ENCODE measurements at regions not wholly inside any gene's neighbourhood (a gene's known extent, or its start where the extent isn't known, plus 50 kb on each side); places are given as distances from the start of the nearest gene placed in this dataset.

- Histone ChIP-seq H3K4me1 (ENCODE audit: control insufficient read depth, insufficient read depth, low read length) (no peaks in the 10 kb centered on the region), H3K9me3 (ENCODE audit: control insufficient read depth, low read length) (no peaks in the 10 kb centered on the region), H3K4me3 (ENCODE audit: low read length) (no peak overlapping the region), H3K27me3 (ENCODE audit: control insufficient read depth, insufficient read depth, low read length) (no peaks in the 10 kb centered on the region), H3K36me3 (ENCODE audit: control insufficient read depth, insufficient read depth, low read length) (no peaks in the 10 kb centered on the region), H3K9ac (ENCODE audit: low read length) (no peak overlapping the region)
These were observed 285.5 kb downstream of the GASK1B start for GRCh38 chr4:157887316-157887715.

- Histone ChIP-seq H3K4me3 (ENCODE audit: low read length) (no peak overlapping the region), H3K4me1 (ENCODE audit: control insufficient read depth, insufficient read depth, low read length) (no peaks in the 10 kb centered on the region), H3K9ac (ENCODE audit: low read length) (no peak overlapping the region), H3K27me3 (ENCODE audit: control insufficient read depth, insufficient read depth, low read length) (no peaks in the 10 kb centered on the region), H3K36me3 (ENCODE audit: control insufficient read depth, insufficient read depth, low read length) (no peaks in the 10 kb centered on the region), H3K9me3 (ENCODE audit: control insufficient read depth, low read length) (no peaks in the 10 kb centered on the region)
These were observed 286.2 kb downstream of the GASK1B start for GRCh38 chr4:157886645-157887044.

GRCh38 chr4:157885811-157886210, 287.0 kb downstream of the GASK1B start:
- Histone ChIP-seq H3K4me3 (ENCODE audit: low read length) (no peak overlapping the region), H3K27me3 (ENCODE audit: control insufficient read depth, insufficient read depth, low read length) (no peaks in the 10 kb centered on the region), H3K36me3 (ENCODE audit: control insufficient read depth, insufficient read depth, low read length) (no peaks in the 10 kb centered on the region)

GRCh38 chr4:157882901-157883300, 289.9 kb downstream of the GASK1B start:
- Histone ChIP-seq H3K9me3 (ENCODE audit: control insufficient read depth, low read length) (no peaks in the 10 kb centered on the region), H3K36me3 (ENCODE audit: control insufficient read depth, insufficient read depth, low read length) (no peaks in the 10 kb centered on the region), H3K4me1 (ENCODE audit: control insufficient read depth, insufficient read depth, low read length) (no peaks in the 10 kb centered on the region), H3K27me3 (ENCODE audit: control insufficient read depth, insufficient read depth, low read length) (no peaks in the 10 kb centered on the region), H3K4me3 (ENCODE audit: low read length) (no peak overlapping the region), H3K9ac (ENCODE audit: low read length) (no peak overlapping the region)

More at GRCh38 chr4:157885811-157886210, 287.0 kb downstream of the GASK1B start:
- Histone ChIP-seq H3K4me1 (ENCODE audit: control insufficient read depth, insufficient read depth, low read length) (no peaks in the 10 kb centered on the region), H3K9ac (ENCODE audit: low read length) (no peak overlapping the region), H3K9me3 (ENCODE audit: control insufficient read depth, low read length) (no peaks in the 10 kb centered on the region)

- Histone ChIP-seq H3K4me3 (ENCODE audit: low read length) (no peak overlapping the region), H3K9me3 (ENCODE audit: control insufficient read depth, low read length) (no peaks in the 10 kb centered on the region), H3K9ac (ENCODE audit: low read length) (no peak overlapping the region), H3K36me3 (ENCODE audit: control insufficient read depth, insufficient read depth, low read length) (no peaks in the 10 kb centered on the region), H3K4me1 (ENCODE audit: control insufficient read depth, insufficient read depth, low read length) (no peaks in the 10 kb centered on the region), H3K27me3 (ENCODE audit: control insufficient read depth, insufficient read depth, low read length) (no peaks in the 10 kb centered on the region)
These were observed 292.1 kb downstream of the GASK1B start for GRCh38 chr4:157880761-157881160.

- Histone ChIP-seq H3K9ac (ENCODE audit: low read length) (no peak overlapping the region), H3K36me3 (ENCODE audit: control insufficient read depth, insufficient read depth, low read length) (no peaks in the 10 kb centered on the region), H3K9me3 (ENCODE audit: control insufficient read depth, low read length) (no peaks in the 10 kb centered on the region), H3K4me3 (ENCODE audit: low read length) (no peak overlapping the region), H3K4me1 (ENCODE audit: control insufficient read depth, insufficient read depth, low read length) (no peaks in the 10 kb centered on the region), H3K27me3 (ENCODE audit: control insufficient read depth, insufficient read depth, low read length) (no peaks in the 10 kb centered on the region)
These were observed 318.0 kb downstream of the GASK1B start for GRCh38 chr4:157854819-157855218.

GRCh38 chr4:157840648-157841047, 332.2 kb downstream of the GASK1B start:
- Histone ChIP-seq H3K9ac (ENCODE audit: low read length) (no peak overlapping the region), H3K4me1 (ENCODE audit: control insufficient read depth, insufficient read depth, low read length) (peaks cover 20% of the 10 kb centered on the region), H3K9me3 (ENCODE audit: control insufficient read depth, low read length) (no peaks in the 10 kb centered on the region), H3K36me3 (ENCODE audit: control insufficient read depth, insufficient read depth, low read length) (no peaks in the 10 kb centered on the region), H3K27me3 (ENCODE audit: control insufficient read depth, insufficient read depth, low read length) (no peaks in the 10 kb centered on the region), H3K4me3 (ENCODE audit: low read length) (no peak overlapping the region)

GRCh38 chr4:157840034-157840433, 332.8 kb downstream of the GASK1B start:
- no peaks in the 10 kb centered on the region for H3K36me3 ChIP-seq (ENCODE audit: control insufficient read depth, insufficient read depth, low read length)
- no peaks in the 10 kb centered on the region for H3K9me3 ChIP-seq (ENCODE audit: control insufficient read depth, low read length)
- H3K4me1 ChIP-seq (ENCODE audit: control insufficient read depth, insufficient read depth, low read length): peaks cover 20% of the 10 kb centered on the region
- H3K4me3 ChIP-seq (ENCODE audit: low read length): no peak overlapping the region
- no peaks in the 10 kb centered on the region for H3K27me3 ChIP-seq (ENCODE audit: control insufficient read depth, insufficient read depth, low read length)
- no peak overlapping the region for H3K9ac ChIP-seq (ENCODE audit: low read length)

GRCh38 chr4:157838366-157838765, 334.5 kb downstream of the GASK1B start:
- Histone ChIP-seq H3K27me3 (ENCODE audit: control insufficient read depth, insufficient read depth, low read length) (no peaks in the 10 kb centered on the region), H3K36me3 (ENCODE audit: control insufficient read depth, insufficient read depth, low read length) (no peaks in the 10 kb centered on the region), H3K4me3 (ENCODE audit: low read length) (no peak overlapping the region), H3K9me3 (ENCODE audit: control insufficient read depth, low read length) (no peaks in the 10 kb centered on the region), H3K9ac (ENCODE audit: low read length) (no peak overlapping the region), H3K4me1 (ENCODE audit: control insufficient read depth, insufficient read depth, low read length) (peaks cover 20% of the 10 kb centered on the region)

GRCh38 chr4:157837071-157837703, 335.6 kb downstream of the GASK1B start:
- Histone ChIP-seq H3K36me3 (ENCODE audit: control insufficient read depth, insufficient read depth, low read length) (no peaks in the 10 kb centered on the region), H3K4me1 (ENCODE audit: control insufficient read depth, insufficient read depth, low read length) (peaks cover 20% of the 10 kb centered on the region), H3K4me3 (ENCODE audit: low read length) (no peak overlapping the region), H3K9ac (ENCODE audit: low read length) (no peak overlapping the region), H3K27me3 (ENCODE audit: control insufficient read depth, insufficient read depth, low read length) (no peaks in the 10 kb centered on the region), H3K9me3 (ENCODE audit: control insufficient read depth, low read length) (no peaks in the 10 kb centered on the region)

- no peaks in the 10 kb centered on the region for H3K27me3 ChIP-seq (ENCODE audit: control insufficient read depth, insufficient read depth, low read length)
- H3K9me3 ChIP-seq (ENCODE audit: control insufficient read depth, low read length): no peaks in the 10 kb centered on the region
- no peak overlapping the region for H3K9ac ChIP-seq (ENCODE audit: low read length)
- no peaks in the 10 kb centered on the region for H3K36me3 ChIP-seq (ENCODE audit: control insufficient read depth, insufficient read depth, low read length)
- H3K4me3 ChIP-seq (ENCODE audit: low read length): no peak overlapping the region
- H3K4me1 ChIP-seq (ENCODE audit: control insufficient read depth, insufficient read depth, low read length): peaks cover 5% of the 10 kb centered on the region
These were observed 340.2 kb downstream of the GASK1B start for GRCh38 chr4:157832596-157832995.

GRCh38 chr4:157824021-157824420, 348.8 kb downstream of the GASK1B start:
- H3K9ac ChIP-seq (ENCODE audit: low read length): no peak overlapping the region
- H3K9me3 ChIP-seq (ENCODE audit: control insufficient read depth, low read length): no peaks in the 10 kb centered on the region
- H3K4me3 ChIP-seq (ENCODE audit: low read length): no peak overlapping the region
- H3K4me1 ChIP-seq (ENCODE audit: control insufficient read depth, insufficient read depth, low read length): peaks cover 9% of the 10 kb centered on the region
- no peaks in the 10 kb centered on the region for H3K36me3 ChIP-seq (ENCODE audit: control insufficient read depth, insufficient read depth, low read length)
- no peaks in the 10 kb centered on the region for H3K27me3 ChIP-seq (ENCODE audit: control insufficient read depth, insufficient read depth, low read length)

GRCh38 chr4:157821814-157822213, 351.0 kb downstream of the GASK1B start:
- Histone ChIP-seq H3K4me3 (ENCODE audit: low read length) (no peak overlapping the region), H3K4me1 (ENCODE audit: control insufficient read depth, insufficient read depth, low read length) (peaks cover 9% of the 10 kb centered on the region), H3K9me3 (ENCODE audit: control insufficient read depth, low read length) (no peaks in the 10 kb centered on the region), H3K9ac (ENCODE audit: low read length) (no peak overlapping the region), H3K36me3 (ENCODE audit: control insufficient read depth, insufficient read depth, low read length) (no peaks in the 10 kb centered on the region), H3K27me3 (ENCODE audit: control insufficient read depth, insufficient read depth, low read length) (no peaks in the 10 kb centered on the region)

Measured in mucosa of stomach (tissue), 1 donor.